HCT116 (cell line): ENCODE measurements at regions not wholly inside any gene's neighbourhood (a gene's known extent, or its start where the extent isn't known, plus 50 kb on each side); places are given as distances from the start of the nearest gene placed in this dataset.

Experiments used
- ATAC-seq: fragments of 200-7000 bp; cut with Tn5 transposase; 2 replicates; pipeline ENCODE4 v1.9.1; 2020; ENCODE audit warnings: mild to moderate bottlenecking, moderate library complexity
- BruUV-seq: library from RNA; stranded (reverse); fragments of 400-500 nt; replicated peaks from 2 replicates; lab custom pipeline; 2021; lab: Mats Ljungman, UMichigan
- CTCF ChIA-PET: fragments of 300-600 bp; sonication (Branson Sonifier 250); formaldehyde crosslinking; loops from one replicate; lab custom pipeline; 2021; ENCODE audit warnings: antibody characterized with exemption; lab: Charles Lee
- POLR2A ChIA-PET: fragments of 300-600, 350-600 bp; sonication (Branson Sonifier 250); formaldehyde crosslinking; loops from one replicate; lab custom pipeline; 2021; ENCODE audit warnings: antibody characterized with exemption; lab: Charles Lee
- RAD21 ChIA-PET, 2 experiments: fragments of 300-600 bp; sonication (Branson Sonifier 250); formaldehyde crosslinking; loops; one replicate each; lab custom pipeline; 2023; ENCODE audit warnings: low total read pairs in 2 of 2; ENCODE audit not compliant: uncharacterized antibody in 2 of 2, unreplicated experiment in 2 of 2, low non-redundant PET in 1 of 2; lab: Charles Lee
- DNase-seq: peaks from one replicate; pipeline ENCODE4 v3.0.0-alpha.2; 2010; ENCODE audit warnings: low read depth, low spot score
- H2AFZ ChIP-seq: fragments of 200-600 bp; shearing (Covaris generic), sonication (generic); 2 replicates; pipeline ENCODE4 v1.6.1; 2017; ENCODE audit warnings: low read depth, mixed run types, mixed read lengths, antibody characterized with exemption, low read length; ENCODE audit not compliant: poor library complexity, severe bottlenecking
- H3K27ac ChIP-seq: 2 replicates; pipeline ENCODE4 v1.5.1; 2012; ENCODE audit warnings: low read depth, low read length
- H3K27me3 ChIP-seq: fragments of 200-600 bp; sonication (generic); 2 replicates; pipeline ENCODE4 v1.6.1; 2016; ENCODE audit warnings: mixed run types, low read length, mixed read lengths; ENCODE audit not compliant: insufficient read depth
- H3K36me3 ChIP-seq, 2 experiments: fragments of 200-500 bp in 1 of 2; fragments of 200-600 bp in 1 of 2; sonication (Bioruptor generic) in 1 of 2; sonication (generic) in 1 of 2; 2 replicates each; pipeline versions ENCODE4 v1.5.1 to v1.6.1; 2014 to 2016; ENCODE audit warnings: low read length in 2 of 2, inconsistent platforms in 1 of 2, mixed read lengths in 1 of 2, mixed run types in 1 of 2; ENCODE audit not compliant: insufficient read depth in 2 of 2, control insufficient read depth in 1 of 2
- H3K4me1 ChIP-seq, 2 experiments: fragments of 200-600 bp in 1 of 2; sonication (generic) in 1 of 2; 2 replicates each; pipeline versions ENCODE4 v1.5.1 to v1.6.1; 2012 to 2017; ENCODE audit warnings: low read length in 2 of 2, inconsistent platforms in 1 of 2, mild to moderate bottlenecking in 1 of 2, mixed read lengths in 1 of 2, mixed run types in 1 of 2, moderate library complexity in 1 of 2; ENCODE audit not compliant: insufficient read depth in 2 of 2, control insufficient read depth in 1 of 2
- H3K4me2 ChIP-seq: fragments of 200-600 bp; sonication (generic); 2 replicates; pipeline ENCODE4 v1.6.1; 2017; ENCODE audit warnings: mixed run types, low read length, mixed read lengths
- H3K4me3 ChIP-seq, 2 experiments: fragments of 200-600 bp in 1 of 2; sonication (generic) in 1 of 2; replicated peaks in 1 of 2; 2 replicates each; pipeline ENCODE4 v1.5.1; 2011 to 2016; ENCODE audit warnings: low read length in 2 of 2, control low read depth in 1 of 2, low read depth in 1 of 2, mild to moderate bottlenecking in 1 of 2, mixed read lengths in 1 of 2, mixed run types in 1 of 2
- H3K79me2 ChIP-seq: fragments of 200-600 bp; sonication (generic); 2 replicates; pipeline ENCODE4 v1.6.1; 2017; ENCODE audit warnings: mild to moderate bottlenecking, mixed run types, low read length, moderate library complexity, mixed read lengths; ENCODE audit not compliant: insufficient read depth
- H3K9ac ChIP-seq: fragments of 200-600 bp; sonication (generic); 2 replicates; pipeline ENCODE4 v1.6.1; 2016; ENCODE audit warnings: low read length, mixed read lengths
- H3K9me2 ChIP-seq: fragments of 200-600 bp; sonication (generic), shearing (Covaris generic); 2 replicates; pipeline ENCODE4 v1.6.1; 2017; ENCODE audit warnings: mixed run types, mild to moderate bottlenecking, moderate library complexity; ENCODE audit not compliant: insufficient read depth
- H3K9me3 ChIP-seq, 2 experiments: fragments of 200-500 bp in 1 of 2; fragments of 200-600 bp in 1 of 2; sonication (Bioruptor generic) in 1 of 2; sonication (generic) in 1 of 2; 2 replicates each; pipeline ENCODE4 v1.6.1; 2014 to 2017; ENCODE audit warnings: low read length in 2 of 2, mixed read lengths in 2 of 2, inconsistent platforms in 1 of 2, low read depth in 1 of 2, mild to moderate bottlenecking in 1 of 2, mixed run types in 1 of 2, moderate library complexity in 1 of 2; ENCODE audit not compliant: control insufficient read depth in 1 of 2, insufficient read depth in 1 of 2
- H4K20me1 ChIP-seq: fragments of 200-600 bp; sonication (generic), shearing (Covaris generic); 2 replicates; pipeline ENCODE4 v1.6.1; 2017; ENCODE audit warnings: mixed run types, mild to moderate bottlenecking, moderate library complexity; ENCODE audit not compliant: insufficient read depth
- CTCF ChIP-seq, 3 experiments: fragments of 200-600 bp in 1 of 3; sonication (generic) in 1 of 3; IDR thresholded peaks in 2 of 3; conservative IDR thresholded peaks in 1 of 3; 2 replicates each; pipeline ENCODE4 v1.5.1; 2012 to 2017; ENCODE audit warnings: low read depth in 2 of 3, low read length in 2 of 3, antibody characterized with exemption in 1 of 3, borderline replicate concordance in 1 of 3, control low read depth in 1 of 3, mild to moderate bottlenecking in 1 of 3, mixed read lengths in 1 of 3, mixed run types in 1 of 3, moderate library complexity in 1 of 3; ENCODE audit not compliant: insufficient read depth in 1 of 3
- EGR1 ChIP-seq: IDR thresholded peaks from 2 replicates; pipeline ENCODE4 v1.6.1; 2012; ENCODE audit warnings: low read depth
- REST ChIP-seq: IDR thresholded peaks from 2 replicates; pipeline ENCODE4 v1.6.1; 2012; ENCODE audit warnings: low read depth
- TCF7L2 ChIP-seq: IDR thresholded peaks from 2 replicates; pipeline ENCODE4 v1.7.0; 2011; ENCODE audit warnings: borderline replicate concordance, inconsistent platforms; ENCODE audit not compliant: insufficient read depth, insufficient read length; ENCODE audit errors: extremely low read depth
- intact Hi-C: fragments of 100-400 bp; cut with micrococcal nuclease; formaldehyde crosslinking; loops from 2 replicates; pipeline ENCODE4 v1.10.0; 2022

DNA sequence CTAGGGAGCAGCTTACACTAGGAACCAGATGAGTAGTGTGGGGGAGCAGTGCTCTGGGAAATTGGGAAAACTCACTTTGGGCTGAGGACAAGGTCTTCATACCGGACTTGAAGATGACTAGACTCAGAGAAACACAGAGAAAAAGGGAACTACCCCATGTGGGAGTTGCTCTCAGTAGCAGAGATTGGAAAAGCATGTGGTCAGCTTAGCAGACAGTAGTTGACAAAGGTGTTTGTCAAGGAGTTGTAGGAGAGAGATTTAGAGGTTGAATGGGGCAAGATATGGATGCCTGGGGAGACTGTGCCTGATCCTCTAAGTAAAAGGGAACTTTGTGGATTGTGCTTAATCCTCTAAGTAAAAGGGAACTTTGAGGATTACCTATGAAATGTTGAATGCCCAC lies 194.5 kb upstream of the COX10 start:
- CTCF ChIA-PET, result no interaction called here
- peaks cover 9% of the 10 kb centered on the region; the same call in 1 of the 2 replicates for H3K27me3 ChIP-seq
- POLR2A ChIA-PET, result no interaction called here
- no peak overlapping the region for H3K27ac ChIP-seq
- no peaks in the 10 kb centered on the region for H3K9me2 ChIP-seq
- ATAC-seq (no peak), DNase-seq (no peak)
- no peaks in the 10 kb centered on the region for H3K36me3 ChIP-seq
- RAD21 ChIA-PET, result no interaction called here
- no peak overlapping the region for H3K4me3 ChIP-seq
- no peak overlapping the region for H2AFZ ChIP-seq
- intact Hi-C loops, result no loop called here
- H3K4me2 ChIP-seq, result no peak overlapping the region
- no TSS peak for BruUV-seq
- no peak overlapping the region for H3K9ac ChIP-seq
- no peaks in the 10 kb centered on the region for H4K20me1 ChIP-seq
- H3K9me3 ChIP-seq, result no peaks in the 10 kb centered on the region
- no peaks in the 10 kb centered on the region for H3K4me1 ChIP-seq
- TF ChIP-seq CTCF (IDR thresholded peaks at IDR 0.05 in 2 of 3, conservative IDR thresholded peaks at IDR 0.05 in 1 of 3; ENCODE audit: borderline replicate concordance in 1 of 3, insufficient read depth in 1 of 3, low read depth in 2 of 3, low read length in 2 of 3) (no peak), TCF7L2 (no peak), EGR1 (no peak), REST (no peak)
- H3K79me2 ChIP-seq, result no peaks in the 10 kb centered on the region
